HG02973 (cell line): ENCODE measurements at regions not wholly inside any gene's neighbourhood (a gene's known extent, or its start where the extent isn't known, plus 50 kb on each side); places are given as distances from the start of the nearest gene placed in this dataset.

Source experiments
- ATAC-seq: cut with Tn5 transposase; IDR thresholded peaks from one replicate; pipeline ENCODE4 v1.9.1; 2021; ENCODE audit warnings: moderate library complexity; ENCODE audit not compliant: unreplicated experiment

DNA sequence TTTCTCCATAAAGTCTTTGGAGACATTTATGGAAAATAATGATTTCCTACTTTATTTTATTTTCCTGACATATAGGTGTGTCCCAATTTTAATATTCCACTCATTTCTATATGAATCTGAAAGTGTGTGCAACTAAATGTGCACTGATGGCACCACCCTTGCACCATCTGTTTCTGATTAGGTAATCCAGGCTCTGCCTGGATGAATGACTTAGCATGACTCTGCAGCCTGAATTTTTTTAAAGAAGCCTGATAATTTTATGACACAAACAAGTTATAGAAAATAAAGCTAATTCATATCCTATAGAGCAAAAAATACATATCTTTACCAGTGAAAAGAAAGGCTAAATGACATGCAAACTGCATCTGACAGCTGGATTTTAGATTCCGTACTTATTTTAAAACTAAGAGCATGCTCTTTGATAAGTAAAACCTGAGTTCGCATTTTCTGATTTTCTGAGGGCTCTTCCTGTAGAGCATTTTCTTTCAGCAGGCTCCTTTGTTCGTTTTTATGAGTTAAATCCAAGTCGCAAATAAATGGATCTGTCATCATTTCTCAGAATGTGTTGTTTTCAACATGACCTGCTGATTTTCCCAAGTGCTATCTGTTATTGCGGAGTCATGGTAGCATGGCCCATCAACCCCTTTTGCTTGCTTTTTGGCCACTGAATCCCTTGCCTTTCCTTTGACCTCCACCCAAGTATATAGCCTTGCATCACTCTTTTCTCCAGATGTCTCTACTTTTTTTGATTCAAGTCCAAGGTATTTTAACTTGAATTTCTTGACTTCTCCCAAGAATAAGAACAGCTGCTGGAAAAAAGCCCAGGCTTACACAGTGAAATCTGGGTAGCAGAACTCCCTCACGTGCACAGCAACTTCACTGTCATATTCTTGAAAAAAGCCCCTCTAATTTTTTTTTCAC is 52.8 kb upstream of the LYPLAL1 start:
- ATAC-seq = no peak

DNA sequence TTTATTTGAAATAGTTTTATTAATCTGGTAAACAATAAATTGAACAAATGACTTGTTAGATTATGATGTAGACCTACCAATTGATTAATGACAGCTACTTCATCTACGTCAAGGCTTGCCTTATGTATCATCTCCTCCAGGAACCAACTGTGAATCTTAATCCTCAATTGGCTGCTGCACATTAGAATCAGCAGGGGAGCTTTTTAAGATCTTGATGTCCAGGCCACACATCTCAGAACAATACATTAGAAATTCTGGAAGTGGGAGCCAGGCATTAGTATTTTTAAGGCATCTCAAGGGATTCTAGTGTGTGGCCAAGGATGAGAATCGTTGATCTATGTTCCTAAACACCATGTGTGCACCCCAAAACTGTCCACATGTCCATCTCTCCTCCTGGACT is 52.0 kb upstream of the LYPLAL1 start:
- no peak for ATAC-seq

DNA sequence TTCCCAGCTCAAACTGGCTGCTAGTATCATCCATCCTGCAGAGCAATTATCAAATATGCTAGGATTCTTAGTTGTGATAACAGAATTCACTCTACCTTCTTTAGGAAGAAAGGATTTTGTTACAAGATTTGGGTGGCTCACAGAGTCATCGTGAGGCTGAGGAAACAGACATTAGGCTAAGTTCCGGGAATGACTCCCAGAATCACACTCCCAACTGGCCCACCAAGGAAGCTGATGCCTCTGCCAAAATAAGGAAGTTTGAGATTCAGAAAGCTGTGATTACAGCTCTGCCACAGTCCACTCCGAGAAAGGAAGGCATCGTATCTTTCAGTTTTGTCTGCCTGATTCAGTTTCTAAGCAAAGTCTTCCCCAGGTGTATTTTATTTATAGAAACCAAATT is 50.6 kb upstream of the LYPLAL1 start:
- no peak for ATAC-seq
